ENCODE measurements at regions not wholly inside any gene's neighbourhood (a gene's known extent, or its start where the extent isn't known, plus 50 kb on each side); places are given as distances from the start of the nearest gene placed in this dataset.

- H3K79me2 ChIP-seq (ENCODE audit: low read length): no peaks in the 10 kb centered on the region
- no peaks in the 10 kb centered on the region for H4K20me1 ChIP-seq (ENCODE audit: insufficient read depth, low read length)
- no peaks in the 10 kb centered on the region for H3K27me3 ChIP-seq (ENCODE audit: low read depth, low read length)
- H3K4me2 ChIP-seq (ENCODE audit: low read length): no peak overlapping the region
- TF ChIP-seq EZH2phosphoT487 (IDR thresholded peaks at IDR 0.05; ENCODE audit: low read depth) (no peak), CTCF (IDR thresholded peaks at IDR 0.05; ENCODE audit: low read depth, low read length) (no peak)
- no peaks in the 10 kb centered on the region for H3K36me3 ChIP-seq (replicated peaks; ENCODE audit: low read depth, low read length)
- peaks cover 4% of the 10 kb centered on the region for H3K4me1 ChIP-seq (ENCODE audit: low read length)
- no peak overlapping the region for H2AFZ ChIP-seq (ENCODE audit: low read depth, low read length)
- H3K4me3 ChIP-seq (ENCODE audit: low read length): no peak overlapping the region
- H3K9ac ChIP-seq (ENCODE audit: low read length): no peak overlapping the region
- H3K27ac ChIP-seq (ENCODE audit: low read length): no peak overlapping the region
- no peaks in the 10 kb centered on the region for H3K9me3 ChIP-seq (ENCODE audit: insufficient read depth, low read length)
Measured at GRCh38 chr12:60872850-60873713, 1277.3 kb downstream of the SLC16A7 start.

GRCh38 chr12:60874091-60874490 lies 1278.3 kb downstream of the SLC16A7 start:
- H3K4me2 ChIP-seq (ENCODE audit: low read length): no peak overlapping the region
- H3K27ac ChIP-seq (ENCODE audit: low read length): no peak overlapping the region
- no peak overlapping the region for H3K4me3 ChIP-seq (ENCODE audit: low read length)

GRCh38 chr12:60920841-60921495 lies 1325.1 kb downstream of the SLC16A7 start:
- H3K4me1 ChIP-seq (ENCODE audit: low read length): no peaks in the 10 kb centered on the region
- TF ChIP-seq EZH2phosphoT487 (IDR thresholded peaks at IDR 0.05; ENCODE audit: low read depth): no peak
- TF ChIP-seq CTCF (IDR thresholded peaks at IDR 0.05; ENCODE audit: low read depth, low read length): no peak
- no peak overlapping the region for H2AFZ ChIP-seq (ENCODE audit: low read depth, low read length)
- no peaks in the 10 kb centered on the region for H3K79me2 ChIP-seq (ENCODE audit: low read length)
- no peaks in the 10 kb centered on the region for H4K20me1 ChIP-seq (ENCODE audit: insufficient read depth, low read length)
- no peak overlapping the region for H3K9ac ChIP-seq (ENCODE audit: low read length)
- no peaks in the 10 kb centered on the region for H3K36me3 ChIP-seq (replicated peaks; ENCODE audit: low read depth, low read length)
- no peak overlapping the region for H3K4me2 ChIP-seq (ENCODE audit: low read length)
- H3K9me3 ChIP-seq (ENCODE audit: insufficient read depth, low read length): no peaks in the 10 kb centered on the region
- no peak overlapping the region for H3K4me3 ChIP-seq (ENCODE audit: low read length)
- H3K27ac ChIP-seq (ENCODE audit: low read length): no peak overlapping the region
- H3K27me3 ChIP-seq (ENCODE audit: low read depth, low read length): no peaks in the 10 kb centered on the region

More at GRCh38 chr12:60874091-60874490, 1278.3 kb downstream of the SLC16A7 start:
- Histone ChIP-seq H3K36me3 (replicated peaks; ENCODE audit: low read depth, low read length) (no peaks in the 10 kb centered on the region), H3K9ac (ENCODE audit: low read length) (no peak overlapping the region), H2AFZ (ENCODE audit: low read depth, low read length) (no peak overlapping the region), H3K9me3 (ENCODE audit: insufficient read depth, low read length) (no peaks in the 10 kb centered on the region), H3K79me2 (ENCODE audit: low read length) (no peaks in the 10 kb centered on the region), H4K20me1 (ENCODE audit: insufficient read depth, low read length) (no peaks in the 10 kb centered on the region), H3K4me1 (ENCODE audit: low read length) (peaks cover 4% of the 10 kb centered on the region), H3K27me3 (ENCODE audit: low read depth, low read length) (no peaks in the 10 kb centered on the region)
- TF ChIP-seq CTCF (IDR thresholded peaks at IDR 0.05; ENCODE audit: low read depth, low read length) (no peak), EZH2phosphoT487 (IDR thresholded peaks at IDR 0.05; ENCODE audit: low read depth) (no peak)

GRCh38 chr12:60921541-60921940 lies 1325.7 kb downstream of the SLC16A7 start:
- Histone ChIP-seq H3K4me2 (ENCODE audit: low read length) (no peak overlapping the region), H3K9ac (ENCODE audit: low read length) (no peak overlapping the region), H3K9me3 (ENCODE audit: insufficient read depth, low read length) (no peaks in the 10 kb centered on the region), H3K79me2 (ENCODE audit: low read length) (no peaks in the 10 kb centered on the region), H4K20me1 (ENCODE audit: insufficient read depth, low read length) (no peaks in the 10 kb centered on the region), H3K4me3 (ENCODE audit: low read length) (no peak overlapping the region), H3K27ac (ENCODE audit: low read length) (no peak overlapping the region), H2AFZ (ENCODE audit: low read depth, low read length) (no peak overlapping the region), H3K36me3 (replicated peaks; ENCODE audit: low read depth, low read length) (no peaks in the 10 kb centered on the region), H3K27me3 (ENCODE audit: low read depth, low read length) (no peaks in the 10 kb centered on the region), H3K4me1 (ENCODE audit: low read length) (no peaks in the 10 kb centered on the region)
- no peak for TF ChIP-seq CTCF (IDR thresholded peaks at IDR 0.05; ENCODE audit: low read depth, low read length)
- TF ChIP-seq EZH2phosphoT487 (IDR thresholded peaks at IDR 0.05; ENCODE audit: low read depth): no peak

All from OCI-LY3 (cell line).